H1 (cell line): ENCODE measurements at regions not wholly inside any gene's neighbourhood (a gene's known extent, or its start where the extent isn't known, plus 50 kb on each side); places are given as distances from the start of the nearest gene placed in this dataset.

Experiments used
- CBX8 ChIP-seq: fragments of 300-800, 300-1000 bp; sonication (generic); IDR thresholded peaks from 2 replicates; pipeline ENCODE4 v1.7.1; 2016; ENCODE audit warnings: low read depth, low read length, borderline replicate concordance
- CHD2 ChIP-seq: IDR thresholded peaks from 2 replicates; pipeline ENCODE4 v1.6.1; 2012; ENCODE audit warnings: low read length, improper control_type of control experiment
- HDAC6 ChIP-seq: IDR thresholded peaks from one replicate; pipeline ENCODE4 v1.7.1; 2012; ENCODE audit warnings: low read depth, mild to moderate bottlenecking, inconsistent platforms, low read length, moderate library complexity
- KDM5A ChIP-seq: fragments of 200-600 bp; IDR thresholded peaks from 2 replicates; pipeline ENCODE4 v1.7.1; 2012; ENCODE audit warnings: mild to moderate bottlenecking, low read length, inconsistent platforms, mixed read lengths
- MAFK ChIP-seq: IDR thresholded peaks from 2 replicates; pipeline ENCODE4 v1.6.1; 2012; ENCODE audit warnings: low read depth, mild to moderate bottlenecking, improper control_type of control experiment, low read length
- POLR2A ChIP-seq, 2 experiments: IDR thresholded peaks; 1 replicate in 1 of 2; 2 replicates in 1 of 2; pipeline ENCODE4 v1.6.1; 2011; ENCODE audit warnings: low read depth in 2 of 2, low read length in 2 of 2, mild to moderate bottlenecking in 2 of 2; ENCODE audit errors: control extremely low read depth in 1 of 2
- RAD21 ChIP-seq, 2 experiments: IDR thresholded peaks in 1 of 2; conservative IDR thresholded peaks in 1 of 2; 2 replicates each; pipeline ENCODE4 v1.6.1; 2011; ENCODE audit warnings: low read depth in 2 of 2, low read length in 2 of 2, improper control_type of control experiment in 1 of 2, inconsistent platforms in 1 of 2, mild to moderate bottlenecking in 1 of 2, moderate library complexity in 1 of 2
- RFX5 ChIP-seq: IDR thresholded peaks from 2 replicates; pipeline ENCODE4 v1.6.1; 2011; ENCODE audit warnings: low read depth, low read length, improper control_type of control experiment, borderline replicate concordance
- TAF1 ChIP-seq: IDR thresholded peaks from 2 replicates; pipeline ENCODE4 v1.6.1; 2011; ENCODE audit warnings: mild to moderate bottlenecking, low read depth, low read length
- TBP ChIP-seq: IDR thresholded peaks from 2 replicates; pipeline ENCODE4 v1.6.1; 2011; ENCODE audit warnings: low read depth, low read length, improper control_type of control experiment
- TF ChIP-seq, protein P1 (sequence below), 3 experiments: IDR thresholded peaks; 1 replicate in 2 of 3; 2 replicates in 1 of 3; pipeline versions ENCODE4 v1.5.1 to v1.6.1; 2011; ENCODE audit warnings: low read length in 3 of 3, mild to moderate bottlenecking in 3 of 3, inconsistent platforms in 2 of 3, low read depth in 1 of 3, moderate library complexity in 1 of 3; ENCODE audit not compliant: insufficient read depth in 1 of 3; ENCODE audit errors: control extremely low read depth in 1 of 3
- TF ChIP-seq, protein P2 (sequence below): IDR thresholded peaks from 2 replicates; pipeline ENCODE4 v1.6.1; 2012; ENCODE audit warnings: inconsistent platforms

DNA sequence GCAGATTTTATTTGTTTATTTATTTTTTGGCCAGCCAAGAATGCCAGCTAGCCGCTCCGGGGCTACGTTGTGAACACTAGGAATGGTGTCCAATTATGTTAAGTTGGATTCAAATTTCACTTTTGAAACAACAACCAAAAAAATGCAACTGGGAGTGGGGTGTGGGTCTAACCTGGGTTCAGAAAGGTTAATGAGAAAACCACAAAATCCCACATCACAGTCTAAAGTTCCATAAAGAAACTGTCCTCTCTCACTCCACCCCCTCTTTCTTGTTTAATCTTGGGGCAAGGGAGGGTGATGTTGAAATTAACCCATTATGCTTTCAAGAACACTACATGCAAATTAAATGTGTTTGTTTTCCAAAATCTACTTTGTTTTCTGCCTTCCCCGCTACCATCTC is 77.2 kb downstream of the LINC00237 start:
- TF ChIP-seq CBX8 (no peak), RAD21 (IDR thresholded peaks at IDR 0.05 in 1 of 2, conservative IDR thresholded peaks at IDR 0.05 in 1 of 2; ENCODE audit: low read depth in 2 of 2, low read length in 2 of 2) (no peak), TAF1 (no peak), MAFK (no peak), KDM5A (no peak), HDAC6 (no peak), CHD2 (no peak), RFX5 (no peak), POLR2A (IDR thresholded peaks at IDR 0.05; ENCODE audit: control extremely low read depth in 1 of 2, low read depth in 2 of 2, low read length in 2 of 2) (no peak), TBP (no peak)
- TF ChIP-seq, protein P1, sequence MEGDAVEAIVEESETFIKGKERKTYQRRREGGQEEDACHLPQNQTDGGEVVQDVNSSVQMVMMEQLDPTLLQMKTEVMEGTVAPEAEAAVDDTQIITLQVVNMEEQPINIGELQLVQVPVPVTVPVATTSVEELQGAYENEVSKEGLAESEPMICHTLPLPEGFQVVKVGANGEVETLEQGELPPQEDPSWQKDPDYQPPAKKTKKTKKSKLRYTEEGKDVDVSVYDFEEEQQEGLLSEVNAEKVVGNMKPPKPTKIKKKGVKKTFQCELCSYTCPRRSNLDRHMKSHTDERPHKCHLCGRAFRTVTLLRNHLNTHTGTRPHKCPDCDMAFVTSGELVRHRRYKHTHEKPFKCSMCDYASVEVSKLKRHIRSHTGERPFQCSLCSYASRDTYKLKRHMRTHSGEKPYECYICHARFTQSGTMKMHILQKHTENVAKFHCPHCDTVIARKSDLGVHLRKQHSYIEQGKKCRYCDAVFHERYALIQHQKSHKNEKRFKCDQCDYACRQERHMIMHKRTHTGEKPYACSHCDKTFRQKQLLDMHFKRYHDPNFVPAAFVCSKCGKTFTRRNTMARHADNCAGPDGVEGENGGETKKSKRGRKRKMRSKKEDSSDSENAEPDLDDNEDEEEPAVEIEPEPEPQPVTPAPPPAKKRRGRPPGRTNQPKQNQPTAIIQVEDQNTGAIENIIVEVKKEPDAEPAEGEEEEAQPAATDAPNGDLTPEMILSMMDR (IDR thresholded peaks at IDR 0.05; ENCODE audit: control extremely low read depth in 1 of 3, insufficient read depth in 1 of 3, low read depth in 1 of 3, low read length in 3 of 3) = no peak
- TF ChIP-seq, protein P2, sequence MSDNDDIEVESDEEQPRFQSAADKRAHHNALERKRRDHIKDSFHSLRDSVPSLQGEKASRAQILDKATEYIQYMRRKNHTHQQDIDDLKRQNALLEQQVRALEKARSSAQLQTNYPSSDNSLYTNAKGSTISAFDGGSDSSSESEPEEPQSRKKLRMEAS = no peak
